ENCODE measurements at regions not wholly inside any gene's neighbourhood (a gene's known extent, or its start where the extent isn't known, plus 50 kb on each side); places are given as distances from the start of the nearest gene placed in this dataset.

GRCh38 chr4:3700736-3701135 is 65.4 kb upstream of the ADRA2C start:
- no peaks in the 10 kb centered on the region for H3F3A ChIP-seq (ENCODE audit: insufficient read depth)
- H4K20me1 ChIP-seq (ENCODE audit: low read depth, low read length) = no peaks in the 10 kb centered on the region
- H3K27me3 ChIP-seq (ENCODE audit: low read length) = no peaks in the 10 kb centered on the region
- no peak overlapping the region for H3K4me2 ChIP-seq (ENCODE audit: low read depth, low read length, poor library complexity, severe bottlenecking)
- no peak overlapping the region for H2AFZ ChIP-seq (ENCODE audit: low read depth, low read length, severe bottlenecking)
- no peak for TF ChIP-seq EZH2phosphoT487 (conservative IDR thresholded peaks at IDR 0.05; ENCODE audit: low read length)
- no peaks in the 10 kb centered on the region for H3K36me3 ChIP-seq (ENCODE audit: low read length)
- H3K9me2 ChIP-seq (replicated peaks; ENCODE audit: insufficient read depth, low read length) = no peaks in the 10 kb centered on the region
- no peak overlapping the region for H3K4me3 ChIP-seq (ENCODE audit: insufficient read depth, low read length, poor library complexity, severe bottlenecking)
- no peak overlapping the region for H3K27ac ChIP-seq (ENCODE audit: low read depth, low read length)
- no peak overlapping the region for H3K9ac ChIP-seq (ENCODE audit: low read length)
- H3K79me2 ChIP-seq (ENCODE audit: insufficient read depth, low read length) = no peaks in the 10 kb centered on the region
- peaks cover 5% of the 10 kb centered on the region; the same call in 1 of the 2 replicates for H3K9me3 ChIP-seq (ENCODE audit: insufficient read depth, low read length)

- TF ChIP-seq CTCF (IDR thresholded peaks at IDR 0.05; ENCODE audit: insufficient read depth, low read length, poor library complexity, severe bottlenecking) (no peak), EZH2phosphoT487 (conservative IDR thresholded peaks at IDR 0.05; ENCODE audit: low read length) (no peak)
These were observed 66.0 kb upstream of the ADRA2C start for GRCh38 chr4:3700223-3700622.

GRCh38 chr4:3699678-3700077 is 66.5 kb upstream of the ADRA2C start:
- Histone ChIP-seq H3K4me2 (ENCODE audit: low read depth, low read length, poor library complexity, severe bottlenecking) (no peak overlapping the region), H3K36me3 (ENCODE audit: low read length) (no peaks in the 10 kb centered on the region), H3K9me3 (ENCODE audit: insufficient read depth, low read length) (peaks cover 5% of the 10 kb centered on the region; the same call in 1 of the 2 replicates), H3K79me2 (ENCODE audit: insufficient read depth, low read length) (no peaks in the 10 kb centered on the region), H3K4me3 (ENCODE audit: insufficient read depth, low read length, poor library complexity, severe bottlenecking) (no peak overlapping the region), H3K27ac (ENCODE audit: low read depth, low read length) (no peak overlapping the region), H3K9me2 (replicated peaks; ENCODE audit: insufficient read depth, low read length) (no peaks in the 10 kb centered on the region), H3F3A (ENCODE audit: insufficient read depth) (no peaks in the 10 kb centered on the region), H3K27me3 (ENCODE audit: low read length) (no peaks in the 10 kb centered on the region), H3K9ac (ENCODE audit: low read length) (no peak overlapping the region), H2AFZ (ENCODE audit: low read depth, low read length, severe bottlenecking) (no peak overlapping the region), H4K20me1 (ENCODE audit: low read depth, low read length) (no peaks in the 10 kb centered on the region)
- TF ChIP-seq CTCF (IDR thresholded peaks at IDR 0.05; ENCODE audit: insufficient read depth, low read length, poor library complexity, severe bottlenecking) (no peak), EZH2phosphoT487 (conservative IDR thresholded peaks at IDR 0.05; ENCODE audit: low read length) (no peak)

More at GRCh38 chr4:3700223-3700622, 66.0 kb upstream of the ADRA2C start:
- H2AFZ ChIP-seq (ENCODE audit: low read depth, low read length, severe bottlenecking) = no peak overlapping the region
- H3K36me3 ChIP-seq (ENCODE audit: low read length) = no peaks in the 10 kb centered on the region
- H3K27me3 ChIP-seq (ENCODE audit: low read length) = no peaks in the 10 kb centered on the region
- H3F3A ChIP-seq (ENCODE audit: insufficient read depth) = no peaks in the 10 kb centered on the region
- no peak overlapping the region for H3K4me3 ChIP-seq (ENCODE audit: insufficient read depth, low read length, poor library complexity, severe bottlenecking)
- H3K9me3 ChIP-seq (ENCODE audit: insufficient read depth, low read length) = peaks cover 5% of the 10 kb centered on the region; the same call in 1 of the 2 replicates
- H3K9me2 ChIP-seq (replicated peaks; ENCODE audit: insufficient read depth, low read length) = no peaks in the 10 kb centered on the region
- H3K79me2 ChIP-seq (ENCODE audit: insufficient read depth, low read length) = no peaks in the 10 kb centered on the region
- no peaks in the 10 kb centered on the region for H4K20me1 ChIP-seq (ENCODE audit: low read depth, low read length)
- H3K27ac ChIP-seq (ENCODE audit: low read depth, low read length) = no peak overlapping the region
- no peak overlapping the region for H3K9ac ChIP-seq (ENCODE audit: low read length)
- no peak overlapping the region for H3K4me2 ChIP-seq (ENCODE audit: low read depth, low read length, poor library complexity, severe bottlenecking)

GRCh38 chr4:3699261-3699660 is 66.9 kb upstream of the ADRA2C start:
- Histone ChIP-seq H3K27me3 (ENCODE audit: low read length) (no peaks in the 10 kb centered on the region), H3K27ac (ENCODE audit: low read depth, low read length) (no peak overlapping the region), H3K9me2 (replicated peaks; ENCODE audit: insufficient read depth, low read length) (no peaks in the 10 kb centered on the region), H2AFZ (ENCODE audit: low read depth, low read length, severe bottlenecking) (no peak overlapping the region), H3K9ac (ENCODE audit: low read length) (no peak overlapping the region), H3K79me2 (ENCODE audit: insufficient read depth, low read length) (no peaks in the 10 kb centered on the region), H3F3A (ENCODE audit: insufficient read depth) (no peaks in the 10 kb centered on the region), H3K4me3 (ENCODE audit: insufficient read depth, low read length, poor library complexity, severe bottlenecking) (no peak overlapping the region), H4K20me1 (ENCODE audit: low read depth, low read length) (no peaks in the 10 kb centered on the region), H3K9me3 (ENCODE audit: insufficient read depth, low read length) (peaks cover 5% of the 10 kb centered on the region; the same call in 1 of the 2 replicates), H3K36me3 (ENCODE audit: low read length) (no peaks in the 10 kb centered on the region), H3K4me2 (ENCODE audit: low read depth, low read length, poor library complexity, severe bottlenecking) (no peak overlapping the region)
- TF ChIP-seq CTCF (IDR thresholded peaks at IDR 0.05; ENCODE audit: insufficient read depth, low read length, poor library complexity, severe bottlenecking) (no peak), EZH2phosphoT487 (conservative IDR thresholded peaks at IDR 0.05; ENCODE audit: low read length) (no peak)

Measured in SU-DHL-6 (cell line).